H1 (cell line): ENCODE measurements at regions not wholly inside any gene's neighbourhood (a gene's known extent, or its start where the extent isn't known, plus 50 kb on each side); places are given as distances from the start of the nearest gene placed in this dataset.

Experiments
- CTCF ChIA-PET: fragments of 300-600 bp; sonication (Branson Sonifier 250); formaldehyde crosslinking; loops from one replicate; lab custom pipeline; 2021; ENCODE audit not compliant: partially characterized antibody; lab: Charles Lee
- POLR2A ChIA-PET: fragments of 300-600 bp; sonication (Branson Sonifier 250); formaldehyde crosslinking; loops from one replicate; lab custom pipeline; 2021; ENCODE audit warnings: inconsistent platforms; ENCODE audit not compliant: partially characterized antibody; lab: Charles Lee
- DNase-seq, 2 experiments: peaks; one replicate each; pipeline versions ENCODE4 v3.0.0 to v3.0.0-alpha.2; 2010 to 2022; ENCODE audit warnings: low spot score in 2 of 2, low read depth in 1 of 2, mixed read lengths in 1 of 2
- FAIRE-seq: peaks from 2 replicates; lab custom pipeline; 2011; peaks lifted over from hg19 to GRCh38; lab: Jason Lieb, UNC
- H2AFZ ChIP-seq: 2 replicates; pipeline ENCODE4 v1.8.1; 2012; ENCODE audit warnings: low read length, inconsistent platforms
- H2AK5ac ChIP-seq: 2 replicates; pipeline ENCODE4 v1.6.1; 2013; ENCODE audit warnings: low read depth, low read length
- H2BK120ac ChIP-seq: replicated peaks from 2 replicates; pipeline ENCODE3; 2013; ENCODE audit warnings: low read depth, low read length, inconsistent platforms
- H2BK12ac ChIP-seq: 2 replicates; pipeline ENCODE4 v1.6.1; 2013; ENCODE audit warnings: low read depth, low read length
- H2BK15ac ChIP-seq: 2 replicates; pipeline ENCODE4 v1.6.1; 2013; ENCODE audit warnings: low read length
- H2BK20ac ChIP-seq: 2 replicates; pipeline ENCODE4 v1.6.1; 2013; ENCODE audit warnings: low read length
- H2BK5ac ChIP-seq: 2 replicates; pipeline ENCODE4 v1.6.1; 2013; ENCODE audit warnings: low read depth, low read length
- H3K14ac ChIP-seq: 2 replicates; pipeline ENCODE4 v1.6.1; 2013; ENCODE audit warnings: inconsistent platforms; ENCODE audit not compliant: insufficient read length
- H3K18ac ChIP-seq: 2 replicates; pipeline ENCODE4 v1.6.1; 2013; ENCODE audit warnings: low read length; ENCODE audit errors: extremely low read depth
- H3K23ac ChIP-seq: 2 replicates; pipeline ENCODE4 v1.6.1; 2013; ENCODE audit warnings: inconsistent platforms; ENCODE audit not compliant: insufficient read length
- H3K23me2 ChIP-seq: 2 replicates; pipeline ENCODE4 v1.6.1; 2013; ENCODE audit warnings: low read depth, low read length
- H3K27ac ChIP-seq: 2 replicates; pipeline ENCODE4 v1.6.1; 2011; ENCODE audit warnings: low read depth, low read length, inconsistent platforms
- H3K27me3 ChIP-seq, 4 experiments: replicated peaks in 1 of 4; 1 replicate in 1 of 4; 2 replicates in 3 of 4; pipeline versions ENCODE4 v1.6.1 to v1.8.1; 2011 to 2013; ENCODE audit warnings: low read length in 3 of 4, mild to moderate bottlenecking in 3 of 4, inconsistent platforms in 2 of 4, mixed read lengths in 2 of 4, moderate library complexity in 1 of 4; ENCODE audit not compliant: control insufficient read depth in 3 of 4, insufficient read depth in 3 of 4; ENCODE audit errors: extremely low read depth in 1 of 4
- H3K36me3 ChIP-seq, 4 experiments: 2 replicates each; pipeline versions ENCODE4 v1.6.1 to v1.8.1; 2011 to 2013; ENCODE audit warnings: mild to moderate bottlenecking in 4 of 4, low read length in 3 of 4, moderate library complexity in 2 of 4, control low read depth in 1 of 4, inconsistent platforms in 1 of 4; ENCODE audit not compliant: insufficient read depth in 4 of 4, control insufficient read depth in 2 of 4
- H3K4ac ChIP-seq: replicated peaks from 2 replicates; pipeline ENCODE3; 2013; ENCODE audit warnings: low read length, low read depth, mixed read lengths, inconsistent platforms; ENCODE audit not compliant: insufficient read length
- H3K4me1 ChIP-seq, 4 experiments: replicated peaks in 1 of 4; 1 replicate in 1 of 4; 2 replicates in 3 of 4; pipeline versions ENCODE4 v1.6.1 to v1.8.1; 2011 to 2013; ENCODE audit warnings: low read length in 3 of 4, inconsistent platforms in 2 of 4, mixed read lengths in 1 of 4; ENCODE audit not compliant: insufficient read depth in 4 of 4, control insufficient read depth in 3 of 4
- H3K4me2 ChIP-seq, 2 experiments: 2 replicates each; pipeline versions ENCODE4 v1.6.1 to v1.8.1; 2011 to 2013; ENCODE audit warnings: low read depth in 2 of 2, low read length in 2 of 2, control low read depth in 1 of 2, inconsistent platforms in 1 of 2, mild to moderate bottlenecking in 1 of 2; ENCODE audit not compliant: insufficient read depth in 1 of 2
- H3K4me3 ChIP-seq, 4 experiments: fragments of 200-600, 300-600 bp in 1 of 4; sonication (generic), shearing (Covaris generic), sonication (Bioruptor Twin) in 1 of 4; 2 replicates each; pipeline versions ENCODE4 v1.5.1 to v1.8.1; 2011 to 2016; ENCODE audit warnings: low read length in 4 of 4, low read depth in 3 of 4, control low read depth in 2 of 4, inconsistent platforms in 2 of 4, mild to moderate bottlenecking in 2 of 4, mixed read lengths in 1 of 4, moderate library complexity in 1 of 4; ENCODE audit not compliant: insufficient read depth in 2 of 4; ENCODE audit errors: extremely low read depth in 1 of 4
- H3K56ac ChIP-seq: replicated peaks from 2 replicates; pipeline ENCODE3; 2013; ENCODE audit warnings: low read depth, mild to moderate bottlenecking, mixed read lengths, low read length, inconsistent platforms; ENCODE audit not compliant: insufficient read length
- H3K79me1 ChIP-seq: 2 replicates; pipeline ENCODE4 v1.6.1; 2013; ENCODE audit warnings: low read depth, low read length, control low read depth
- H3K79me2 ChIP-seq, 2 experiments: 2 replicates each; pipeline versions ENCODE4 v1.6.1 to v1.8.1; 2012 to 2013; ENCODE audit warnings: low read length in 2 of 2, mild to moderate bottlenecking in 2 of 2, inconsistent platforms in 1 of 2; ENCODE audit not compliant: insufficient read depth in 2 of 2, control insufficient read depth in 1 of 2
- H3K9ac ChIP-seq, 4 experiments: replicated peaks in 1 of 4; 1 replicate in 1 of 4; 2 replicates in 3 of 4; pipeline versions ENCODE4 v1.6.1 to v1.8.1; 2011 to 2013; ENCODE audit warnings: low read depth in 3 of 4, low read length in 3 of 4, control low read depth in 2 of 4, mild to moderate bottlenecking in 2 of 4, moderate library complexity in 2 of 4, inconsistent platforms in 1 of 4; ENCODE audit errors: extremely low read depth in 1 of 4
- H3K9me3 ChIP-seq, 2 experiments: 2 replicates each; pipeline versions ENCODE4 v1.6.1 to v1.8.1; 2012 to 2013; ENCODE audit warnings: mild to moderate bottlenecking in 2 of 2, moderate library complexity in 2 of 2, control low read depth in 1 of 2, inconsistent platforms in 1 of 2, low read depth in 1 of 2, low read length in 1 of 2, mixed read lengths in 1 of 2; ENCODE audit not compliant: insufficient read depth in 2 of 2
- H4K20me1 ChIP-seq, 2 experiments: replicated peaks in 1 of 2; 2 replicates each; pipeline versions ENCODE3 to v1.8.1; 2011 to 2013; ENCODE audit warnings: inconsistent platforms in 2 of 2, low read length in 2 of 2, mild to moderate bottlenecking in 1 of 2; ENCODE audit not compliant: insufficient read depth in 2 of 2, control insufficient read depth in 1 of 2
- H4K5ac ChIP-seq: 2 replicates; pipeline ENCODE4 v1.6.1; 2013; ENCODE audit warnings: low read length, low read depth, mixed read lengths, inconsistent platforms; ENCODE audit not compliant: insufficient read length
- H4K8ac ChIP-seq: 2 replicates; pipeline ENCODE4 v1.8.0; 2013; ENCODE audit warnings: mild to moderate bottlenecking, moderate library complexity, low read length, inconsistent platforms; ENCODE audit not compliant: insufficient read depth; ENCODE audit errors: extremely low read depth
- H4K91ac ChIP-seq: replicated peaks from 2 replicates; pipeline ENCODE3; 2013; ENCODE audit warnings: low read length, mixed read lengths, inconsistent platforms; ENCODE audit not compliant: insufficient read length
- CHD2 ChIP-seq: IDR thresholded peaks from 2 replicates; pipeline ENCODE4 v1.6.1; 2012; ENCODE audit warnings: low read length, improper control_type of control experiment
- CREB1 ChIP-seq: IDR thresholded peaks from 2 replicates; pipeline ENCODE4 v1.6.1; 2012; ENCODE audit warnings: inconsistent platforms
- NANOG ChIP-seq: IDR thresholded peaks from 2 replicates; pipeline ENCODE4 v1.6.1; 2011; ENCODE audit warnings: low read length, low read depth, mild to moderate bottlenecking, inconsistent platforms; ENCODE audit not compliant: insufficient read depth, poor library complexity, severe bottlenecking
- RBBP5 ChIP-seq: IDR thresholded peaks from 2 replicates; pipeline ENCODE4 v1.7.1; 2012; ENCODE audit warnings: low read depth, mild to moderate bottlenecking, inconsistent platforms, low read length, moderate library complexity, borderline replicate concordance
- SAP30 ChIP-seq: fragments of 300-600 bp; sonication (generic); IDR thresholded peaks from 2 replicates; pipeline ENCODE4 v1.7.1; 2012; ENCODE audit warnings: low read length, moderate library complexity, mild to moderate bottlenecking, inconsistent platforms; ENCODE audit not compliant: insufficient read depth, insufficient replicate concordance
- YY1 ChIP-seq: IDR thresholded peaks from 2 replicates; pipeline ENCODE4 v1.6.1; 2011; ENCODE audit warnings: low read depth, mild to moderate bottlenecking, low read length
- WGBS, 2 experiments: shearing (Covaris generic) in 1 of 2; methylation state at CpG; one replicate each; pipeline versions ENCODE4 v1.1.6 to v1.1.7; 2013 to 2015; ENCODE audit warnings: low lambda C conversion rate in 2 of 2, mixed read lengths in 2 of 2, inconsistent platforms in 1 of 2, low coverage in 1 of 2, missing lambda C conversion rate in 1 of 2; ENCODE audit not compliant: insufficient replicate concordance in 2 of 2, insufficient coverage in 1 of 2, insufficient read length in 1 of 2; ENCODE audit errors: extremely low coverage in 1 of 2, missing lambda C conversion rate in 1 of 2; 5-methylcytosine and 5-hydroxymethylcytosine counted together

GRCh38 chr1:58119971-58120370 is 426.6 kb downstream of the OMA1 start:
- H2BK5ac ChIP-seq = no peak overlapping the region
- H3K9ac ChIP-seq = no peak overlapping the region
- WGBS, 2 experiments = 92% methylated on average over 2 of the region's 2 CpGs; no CpG with 5 or more reads in 1 of the 2 experiments
- H2BK120ac ChIP-seq = no peak overlapping the region
- CTCF ChIA-PET = interaction anchor here (1.3 kb wide), 1 partner anchor 54 kb away, joined by 5 read pairs; no protein-coding TSS in a partner anchor
- H4K20me1 ChIP-seq = no peaks in the 10 kb centered on the region
- no peak overlapping the region for H3K23ac ChIP-seq
- H2AK5ac ChIP-seq = no peak overlapping the region
- no peak overlapping the region for H4K8ac ChIP-seq
- H3K14ac ChIP-seq = no peak overlapping the region
- no peak overlapping the region for H3K56ac ChIP-seq
- peaks cover 0 to 4% (median 0%) of the 10 kb centered on the region in 4 experiments; a peak in 2 of 8 replicates for H3K36me3 ChIP-seq
- no peak overlapping the region for H2BK20ac ChIP-seq
- no peak overlapping the region for H2AFZ ChIP-seq
- no peaks in the 10 kb centered on the region for H3K79me2 ChIP-seq
- POLR2A ChIA-PET = no interaction called here
- DNase-seq (no peak), FAIRE-seq (no peak)
- H2BK12ac ChIP-seq = no peak overlapping the region
- H3K18ac ChIP-seq = no peak overlapping the region
- H3K9me3 ChIP-seq = peaks cover 5 to 10% of the 10 kb centered on the region in 2 experiments; a peak in 1 of 4 replicates
- H4K5ac ChIP-seq = no peak overlapping the region
- H4K91ac ChIP-seq = no peak overlapping the region
- no peaks in the 10 kb centered on the region for H3K27me3 ChIP-seq
- no peaks in the 10 kb centered on the region for H3K23me2 ChIP-seq
- no peak overlapping the region for H3K4ac ChIP-seq
- no peak overlapping the region for H3K27ac ChIP-seq
- no peak for TF ChIP-seq YY1
- no peak for TF ChIP-seq SAP30
- no peak for TF ChIP-seq CREB1
- TF ChIP-seq CHD2 = no peak
- TF ChIP-seq NANOG = no peak
- TF ChIP-seq RBBP5 = no peak
- H3K4me2 ChIP-seq = no peak overlapping the region
- H3K79me1 ChIP-seq = no peaks in the 10 kb centered on the region
- no peak overlapping the region for H3K4me3 ChIP-seq
- no peaks in the 10 kb centered on the region for H3K4me1 ChIP-seq
- no peak overlapping the region for H2BK15ac ChIP-seq
